ENCODE measurements at regions not wholly inside any gene's neighbourhood (a gene's known extent, or its start where the extent isn't known, plus 50 kb on each side); places are given as distances from the start of the nearest gene placed in this dataset.

GRCh38 chr16:86062271-86062965 is 163.5 kb downstream of the IRF8 start:
- WGBS: 84% methylated on average over 19 of the region's 19 CpGs
- Histone ChIP-seq H3K27me3 (ENCODE audit: insufficient read depth, low read length) (peaks cover 17% of the 10 kb centered on the region), H3K27ac (ENCODE audit: low read depth, low read length) (no peak overlapping the region), H3K9me3 (ENCODE audit: insufficient read depth, low read depth, low read length) (no peaks in the 10 kb centered on the region), H3K9ac (ENCODE audit: low read depth, low read length) (no peak overlapping the region), H3K36me3 (ENCODE audit: insufficient read depth, low read length) (no peaks in the 10 kb centered on the region), H3K4me3 (ENCODE audit: low read length) (no peak overlapping the region), H3K4me1 (ENCODE audit: insufficient read depth, low read length) (no peaks in the 10 kb centered on the region)

- no peak overlapping the region for H3K4me3 ChIP-seq (ENCODE audit: low read length)
- WGBS: 87% methylated on average over 9 of the region's 9 CpGs
- H3K9me3 ChIP-seq (ENCODE audit: insufficient read depth, low read depth, low read length): no peaks in the 10 kb centered on the region
- no peaks in the 10 kb centered on the region for H3K36me3 ChIP-seq (ENCODE audit: insufficient read depth, low read length)
- no peaks in the 10 kb centered on the region for H3K4me1 ChIP-seq (ENCODE audit: insufficient read depth, low read length)
- no peak overlapping the region for H3K27ac ChIP-seq (ENCODE audit: low read depth, low read length)
- peaks cover 17% of the 10 kb centered on the region for H3K27me3 ChIP-seq (ENCODE audit: insufficient read depth, low read length)
- no peak overlapping the region for H3K9ac ChIP-seq (ENCODE audit: low read depth, low read length)
These were observed 164.9 kb downstream of the IRF8 start for GRCh38 chr16:86063760-86064405.

DNA sequence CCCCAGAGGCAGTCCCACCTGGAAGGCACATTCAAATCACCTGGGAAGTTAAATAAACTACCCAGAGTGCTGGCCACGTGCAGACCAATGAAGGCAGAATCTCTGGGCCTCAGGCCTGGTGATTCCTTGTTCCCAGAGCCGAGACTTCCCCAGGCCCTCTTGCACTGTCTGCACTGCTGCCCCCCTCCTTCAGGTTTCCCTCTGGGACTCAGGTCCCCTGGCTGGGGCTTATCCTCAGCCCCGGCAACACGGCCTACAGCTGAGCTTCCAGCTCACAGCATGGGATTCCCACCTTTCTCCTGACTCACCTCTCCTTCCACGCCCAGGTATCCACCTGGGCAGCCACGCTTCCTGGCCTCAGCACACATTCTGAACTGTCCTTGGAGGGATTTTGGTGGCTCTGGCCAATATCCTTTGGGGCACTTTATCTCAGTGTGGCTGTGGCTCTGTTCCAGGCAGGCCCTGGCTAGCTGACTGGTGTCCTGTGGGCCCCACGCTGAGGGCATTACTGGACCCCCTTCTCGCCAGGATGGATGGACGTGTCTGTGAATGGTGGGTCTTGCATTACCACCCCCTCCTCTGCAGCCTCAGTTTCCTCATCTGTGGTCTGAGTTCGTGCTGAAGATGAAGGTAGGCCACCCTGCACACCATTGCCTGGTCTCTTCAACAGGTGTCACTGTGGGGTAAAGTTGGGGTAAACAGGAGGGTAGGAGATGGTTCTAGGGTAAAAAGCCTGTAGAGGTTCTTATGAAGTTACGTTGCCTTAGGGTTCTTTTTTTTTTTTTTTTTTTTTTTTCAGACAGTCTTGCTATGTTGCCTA is 165.7 kb downstream of the IRF8 start:
- no peaks in the 10 kb centered on the region for H3K4me1 ChIP-seq (ENCODE audit: insufficient read depth, low read length)
- 84% methylated on average over 11 of the region's 11 CpGs for WGBS

DNA sequence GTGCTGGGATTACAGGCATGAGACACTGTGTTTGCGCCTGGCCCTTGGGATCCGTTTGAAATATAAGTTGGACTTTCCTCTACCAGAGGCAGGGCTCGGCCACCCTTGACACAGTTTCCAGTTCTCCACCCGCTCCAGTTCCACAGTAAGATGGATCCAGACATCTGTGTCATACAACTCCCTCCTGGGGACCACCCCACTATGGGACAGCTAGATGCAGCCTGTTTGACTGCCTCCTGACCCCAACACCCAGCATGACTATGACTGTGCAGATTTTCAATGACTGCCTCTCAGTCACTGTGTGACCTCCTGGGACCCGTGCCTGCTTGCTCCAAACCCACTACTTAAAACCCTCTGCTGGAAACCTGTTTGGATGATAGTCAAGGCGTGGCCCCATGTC is 166.7 kb downstream of the IRF8 start:
- Histone ChIP-seq H3K27me3 (ENCODE audit: insufficient read depth, low read length) (peaks cover 15% of the 10 kb centered on the region), H3K36me3 (ENCODE audit: insufficient read depth, low read length) (no peaks in the 10 kb centered on the region), H3K9ac (ENCODE audit: low read depth, low read length) (no peak overlapping the region), H3K4me1 (ENCODE audit: insufficient read depth, low read length) (no peaks in the 10 kb centered on the region), H3K4me3 (ENCODE audit: low read length) (no peak overlapping the region), H3K9me3 (ENCODE audit: insufficient read depth, low read depth, low read length) (no peaks in the 10 kb centered on the region), H3K27ac (ENCODE audit: low read depth, low read length) (no peak overlapping the region)
- 91% methylated on average over 6 of the region's 6 CpGs for WGBS

More for the DNA sequence above, 165.7 kb downstream of the IRF8 start:
- no peak overlapping the region for H3K9ac ChIP-seq (ENCODE audit: low read depth, low read length)
- H3K9me3 ChIP-seq (ENCODE audit: insufficient read depth, low read depth, low read length): no peaks in the 10 kb centered on the region
- no peaks in the 10 kb centered on the region for H3K36me3 ChIP-seq (ENCODE audit: insufficient read depth, low read length)
- H3K27me3 ChIP-seq (ENCODE audit: insufficient read depth, low read length): peaks cover 15% of the 10 kb centered on the region
- H3K4me3 ChIP-seq (ENCODE audit: low read length): no peak overlapping the region
- no peak overlapping the region for H3K27ac ChIP-seq (ENCODE audit: low read depth, low read length)

- WGBS: 94% methylated on average over 17 of the region's 17 CpGs
- Histone ChIP-seq H3K27ac (ENCODE audit: low read depth, low read length) (no peak overlapping the region), H3K9me3 (ENCODE audit: insufficient read depth, low read depth, low read length) (no peaks in the 10 kb centered on the region), H3K4me3 (ENCODE audit: low read length) (no peak overlapping the region), H3K36me3 (ENCODE audit: insufficient read depth, low read length) (no peaks in the 10 kb centered on the region), H3K27me3 (ENCODE audit: insufficient read depth, low read length) (peaks cover 16% of the 10 kb centered on the region), H3K9ac (ENCODE audit: low read depth, low read length) (no peak overlapping the region), H3K4me1 (ENCODE audit: insufficient read depth, low read length) (no peaks in the 10 kb centered on the region)
These were observed 167.8 kb downstream of the IRF8 start for GRCh38 chr16:86066811-86067210.

DNA sequence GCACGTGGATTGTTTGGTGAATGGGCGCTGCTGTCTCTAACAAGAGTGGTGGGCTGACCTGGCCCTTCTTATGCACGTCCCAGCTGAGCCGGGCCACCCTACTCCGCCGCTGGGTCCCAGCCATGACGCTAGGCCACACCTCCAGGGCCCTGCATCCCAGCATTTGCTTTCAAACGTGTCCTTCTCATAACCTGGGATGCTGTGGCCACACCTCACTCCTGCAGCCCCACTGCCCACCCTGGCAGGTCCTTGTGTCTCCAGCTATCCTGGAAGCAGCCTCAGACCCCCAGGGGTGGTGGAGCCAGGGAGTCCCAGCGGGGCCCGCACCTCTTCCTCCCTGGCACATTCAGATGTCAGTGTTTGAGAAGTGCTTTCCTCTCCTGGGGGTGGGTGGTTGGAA is 168.6 kb downstream of the IRF8 start:
- no peak overlapping the region for H3K4me3 ChIP-seq (ENCODE audit: low read length)
- H3K4me1 ChIP-seq (ENCODE audit: insufficient read depth, low read length): no peaks in the 10 kb centered on the region
- no peaks in the 10 kb centered on the region for H3K9me3 ChIP-seq (ENCODE audit: insufficient read depth, low read depth, low read length)
- WGBS: 87% methylated on average over 10 of the region's 10 CpGs
- no peaks in the 10 kb centered on the region for H3K36me3 ChIP-seq (ENCODE audit: insufficient read depth, low read length)
- H3K27me3 ChIP-seq (ENCODE audit: insufficient read depth, low read length): peaks cover 13% of the 10 kb centered on the region
- no peak overlapping the region for H3K27ac ChIP-seq (ENCODE audit: low read depth, low read length)
- H3K9ac ChIP-seq (ENCODE audit: low read depth, low read length): no peak overlapping the region

DNA sequence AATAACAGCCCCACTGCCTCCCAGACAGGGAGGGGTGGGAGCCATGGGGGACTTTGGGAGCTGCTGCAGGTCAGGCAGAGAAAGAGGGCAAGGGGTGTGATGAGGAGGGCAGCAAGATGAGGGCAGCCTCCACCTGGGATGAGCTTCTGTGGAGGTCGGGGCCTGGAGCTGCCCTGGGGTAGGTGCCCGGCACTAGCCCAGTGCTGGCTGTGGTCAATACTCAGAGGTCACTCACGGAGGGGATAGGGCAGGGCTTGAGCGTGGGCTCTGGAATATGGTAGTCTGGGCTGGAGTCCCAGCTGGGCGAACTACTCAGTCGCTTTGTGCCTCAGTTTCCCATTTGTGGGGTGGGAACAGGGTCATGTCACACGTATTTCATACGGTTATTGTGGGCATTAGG is 169.0 kb downstream of the IRF8 start:
- Histone ChIP-seq H3K27me3 (ENCODE audit: insufficient read depth, low read length) (peaks cover 9% of the 10 kb centered on the region), H3K9me3 (ENCODE audit: insufficient read depth, low read depth, low read length) (no peaks in the 10 kb centered on the region), H3K27ac (ENCODE audit: low read depth, low read length) (no peak overlapping the region), H3K9ac (ENCODE audit: low read depth, low read length) (no peak overlapping the region), H3K36me3 (ENCODE audit: insufficient read depth, low read length) (no peaks in the 10 kb centered on the region), H3K4me3 (ENCODE audit: low read length) (no peak overlapping the region), H3K4me1 (ENCODE audit: insufficient read depth, low read length) (no peaks in the 10 kb centered on the region)
- WGBS: 86% methylated on average over 8 of the region's 8 CpGs

DNA sequence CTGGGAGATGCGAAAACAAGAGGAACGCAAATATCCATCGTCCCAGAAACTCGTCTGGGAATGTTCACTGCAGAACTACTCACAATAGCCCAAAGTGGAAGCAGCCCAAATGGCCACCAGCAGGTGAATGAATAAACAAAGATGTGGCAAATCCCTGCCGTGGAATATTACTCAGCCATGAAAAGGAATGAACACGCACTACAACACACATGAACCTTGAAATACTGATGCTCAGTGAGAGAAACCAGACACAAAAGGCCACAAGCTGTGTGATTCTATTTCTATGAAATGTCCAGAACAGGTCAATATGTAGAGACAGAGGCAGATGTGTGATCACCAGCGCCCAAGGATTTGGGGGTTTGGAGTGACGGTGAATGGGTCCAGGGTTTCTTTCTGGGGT is 169.8 kb downstream of the IRF8 start:
- no peaks in the 10 kb centered on the region for H3K4me1 ChIP-seq (ENCODE audit: insufficient read depth, low read length)
- H3K9me3 ChIP-seq (ENCODE audit: insufficient read depth, low read depth, low read length): no peaks in the 10 kb centered on the region
- no peak overlapping the region for H3K9ac ChIP-seq (ENCODE audit: low read depth, low read length)
- WGBS: 93% methylated on average over 8 of the region's 8 CpGs
- no peak overlapping the region for H3K4me3 ChIP-seq (ENCODE audit: low read length)
- H3K27ac ChIP-seq (ENCODE audit: low read depth, low read length): no peak overlapping the region
- H3K27me3 ChIP-seq (ENCODE audit: insufficient read depth, low read length): peaks cover 8% of the 10 kb centered on the region
- H3K36me3 ChIP-seq (ENCODE audit: insufficient read depth, low read length): no peaks in the 10 kb centered on the region

- H3K4me1 ChIP-seq (ENCODE audit: insufficient read depth, low read length): peaks cover 4% of the 10 kb centered on the region
- H3K36me3 ChIP-seq (ENCODE audit: insufficient read depth, low read length): no peaks in the 10 kb centered on the region
- no peak overlapping the region for H3K4me3 ChIP-seq (ENCODE audit: low read length)
- H3K27ac ChIP-seq (ENCODE audit: low read depth, low read length): no peak overlapping the region
- peaks cover 8% of the 10 kb centered on the region; the same call in 1 of the 2 replicates for H3K27me3 ChIP-seq (ENCODE audit: insufficient read depth, low read length)
- 90% methylated on average over 21 of the region's 21 CpGs for WGBS
- H3K9me3 ChIP-seq (ENCODE audit: insufficient read depth, low read depth, low read length): no peaks in the 10 kb centered on the region
- no peak overlapping the region for H3K9ac ChIP-seq (ENCODE audit: low read depth, low read length)
These were observed 170.9 kb downstream of the IRF8 start for GRCh38 chr16:86069736-86070298.

DNA sequence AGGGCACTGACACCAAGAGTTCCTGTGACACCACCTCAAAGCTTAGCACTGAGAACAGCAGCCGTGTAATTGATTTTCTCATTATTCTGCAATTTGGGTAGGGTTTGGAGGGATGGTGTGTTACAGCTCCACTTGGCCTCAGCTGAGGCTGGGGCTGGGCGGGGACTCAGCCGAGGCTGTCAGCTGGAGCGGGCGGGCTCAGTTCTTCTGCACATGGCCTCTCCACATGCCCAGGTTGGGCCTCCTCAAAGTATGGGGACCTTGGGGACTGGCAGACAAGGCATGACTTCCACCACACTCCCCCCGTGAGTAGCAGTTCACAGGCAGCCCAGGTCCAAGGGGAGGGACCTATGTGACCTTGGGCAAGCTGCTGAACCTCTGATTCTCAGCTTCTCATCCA is 171.5 kb downstream of the IRF8 start:
- Histone ChIP-seq H3K9ac (ENCODE audit: low read depth, low read length) (no peak overlapping the region), H3K4me1 (ENCODE audit: insufficient read depth, low read length) (peaks cover 10% of the 10 kb centered on the region), H3K9me3 (ENCODE audit: insufficient read depth, low read depth, low read length) (no peaks in the 10 kb centered on the region), H3K4me3 (ENCODE audit: low read length) (no peak overlapping the region), H3K27me3 (ENCODE audit: insufficient read depth, low read length) (peaks cover 8% of the 10 kb centered on the region; the same call in 1 of the 2 replicates), H3K27ac (ENCODE audit: low read depth, low read length) (no peak overlapping the region), H3K36me3 (ENCODE audit: insufficient read depth, low read length) (no peaks in the 10 kb centered on the region)
- WGBS: 91% methylated on average over 6 of the region's 6 CpGs

DNA sequence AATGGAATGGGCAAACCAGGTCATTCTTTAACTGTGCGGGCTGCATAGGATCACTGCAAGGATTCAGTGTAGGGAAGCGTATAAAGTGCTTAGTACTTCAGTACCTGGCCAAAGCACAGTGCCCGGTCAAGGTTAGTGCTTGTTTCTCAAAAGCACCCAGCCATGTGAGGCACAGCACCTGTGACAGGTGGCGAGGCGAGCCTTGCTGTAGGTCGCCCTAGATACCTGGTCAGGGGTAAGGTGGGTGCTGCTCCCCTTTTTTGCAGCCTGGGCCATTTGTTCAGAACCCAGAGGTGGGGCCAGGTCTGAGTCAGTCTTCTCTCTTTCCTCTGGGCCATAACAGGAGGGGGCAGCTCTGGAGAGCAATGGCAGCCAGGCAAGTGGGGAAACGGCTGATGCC is 172.0 kb downstream of the IRF8 start:
- no peaks in the 10 kb centered on the region for H3K36me3 ChIP-seq (ENCODE audit: insufficient read depth, low read length)
- no peak overlapping the region for H3K9ac ChIP-seq (ENCODE audit: low read depth, low read length)
- no peak overlapping the region for H3K4me3 ChIP-seq (ENCODE audit: low read length)
- peaks cover 10% of the 10 kb centered on the region for H3K4me1 ChIP-seq (ENCODE audit: insufficient read depth, low read length)
- no peaks in the 10 kb centered on the region for H3K9me3 ChIP-seq (ENCODE audit: insufficient read depth, low read depth, low read length)
- no peak overlapping the region for H3K27ac ChIP-seq (ENCODE audit: low read depth, low read length)
- H3K27me3 ChIP-seq (ENCODE audit: insufficient read depth, low read length): peaks cover 8% of the 10 kb centered on the region; the same call in 1 of the 2 replicates
- WGBS: 97% methylated on average over 7 of the region's 7 CpGs

Measured in HUES64 (cell line).